HT1080 (cell line): ENCODE measurements at regions not wholly inside any gene's neighbourhood (a gene's known extent, or its start where the extent isn't known, plus 50 kb on each side); places are given as distances from the start of the nearest gene placed in this dataset.
"Not testable (repeated sequence)": the region's sequence is repeated elsewhere in the genome, so short reads cannot be mapped to it uniquely, and the experiment has no call there.

ENCODE experiments used
- DNase-seq: peaks from one replicate; pipeline ENCODE4 v3.0.0-alpha.2; 2015; ENCODE audit warnings: low read depth

GRCh38 chr4:189234948-189235347 lies 705.7 kb upstream of the FRG1 start:
- not testable (repeated sequence) for DNase-seq

- no peak for DNase-seq
Measured at GRCh38 chr4:189235599-189235998, 705.1 kb upstream of the FRG1 start.

DNA sequence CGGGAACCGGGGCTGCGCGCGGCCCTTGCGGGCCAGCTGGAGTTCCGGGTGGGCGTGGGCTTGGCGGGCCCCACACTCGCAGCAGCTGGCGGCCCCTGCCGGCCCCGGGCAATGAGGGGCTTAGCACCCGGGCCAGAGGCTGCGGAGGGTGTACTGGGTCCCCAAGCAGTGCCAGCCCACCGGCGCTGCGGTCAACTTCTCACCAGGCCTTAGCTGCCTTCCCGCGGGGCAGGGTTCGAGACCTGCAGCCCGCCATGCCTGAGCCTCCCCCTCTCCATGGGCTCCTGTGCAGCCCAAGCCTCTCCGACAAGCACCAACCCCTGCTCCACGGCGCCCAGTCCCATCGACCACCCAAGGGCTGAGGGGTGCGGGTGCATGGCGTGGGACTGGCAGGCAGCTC lies 704.4 kb upstream of the FRG1 start:
- DNase-seq = not testable (repeated sequence)

DNA sequence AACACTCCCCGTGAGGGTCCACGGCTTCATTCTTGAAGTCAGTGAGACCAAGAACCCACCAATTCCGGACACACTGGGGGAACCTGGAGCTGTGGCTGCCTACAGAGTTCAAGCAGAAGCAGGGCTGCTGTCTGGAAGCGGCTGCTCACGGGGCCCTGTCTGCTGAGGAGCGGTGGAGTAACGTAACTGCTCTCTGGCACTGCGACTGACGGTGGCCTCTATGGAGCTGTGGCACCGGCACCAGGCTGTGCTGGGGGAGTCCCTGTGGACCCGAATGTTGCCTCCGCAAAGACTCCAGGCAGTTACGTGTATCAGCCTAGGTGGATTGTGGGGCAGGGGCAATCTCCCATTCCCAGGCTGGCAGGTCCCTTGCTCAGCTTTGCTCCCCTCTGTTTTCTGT lies 703.3 kb upstream of the FRG1 start:
- peak; percentile 2 for DNase-seq

DNA sequence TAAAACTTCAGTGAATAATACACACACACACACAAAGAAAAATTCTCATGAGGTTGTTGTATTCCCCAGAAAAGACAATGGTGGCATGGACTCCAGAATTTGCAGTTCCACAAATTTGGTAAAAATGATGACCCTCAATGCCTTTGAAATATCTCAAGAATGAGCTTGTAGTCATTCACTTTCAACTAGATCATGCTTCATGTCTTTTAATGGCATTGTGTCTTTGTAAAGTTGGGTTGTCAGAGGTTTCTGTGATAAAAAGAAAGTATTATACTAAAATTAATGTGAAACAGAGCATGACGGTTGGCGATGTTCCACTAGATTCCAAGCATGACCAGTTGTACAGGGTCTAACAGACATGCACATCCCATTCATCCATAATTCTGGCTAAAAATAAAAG lies 685.0 kb upstream of the FRG1 start:
- DNase-seq = no peak

DNA sequence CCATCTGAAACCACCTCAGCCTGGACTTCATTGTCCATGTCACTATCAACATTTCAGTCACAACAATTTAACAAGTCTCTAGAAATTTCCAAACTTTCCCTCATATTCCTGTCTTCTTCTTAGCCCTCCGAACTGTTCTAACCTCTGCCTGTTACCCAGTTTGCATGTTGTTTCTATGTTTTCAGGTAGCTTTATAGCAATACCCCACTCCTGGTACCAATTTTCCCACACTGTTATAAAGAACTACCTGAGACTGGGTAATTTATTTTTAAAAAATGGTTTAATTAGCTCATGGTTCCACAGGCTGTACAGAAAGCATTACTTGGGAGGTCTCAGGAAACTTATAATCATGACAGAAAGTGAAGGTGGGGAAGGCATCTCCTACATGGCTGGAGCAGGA lies 679.2 kb upstream of the FRG1 start:
- DNase-seq = no peak

DNA sequence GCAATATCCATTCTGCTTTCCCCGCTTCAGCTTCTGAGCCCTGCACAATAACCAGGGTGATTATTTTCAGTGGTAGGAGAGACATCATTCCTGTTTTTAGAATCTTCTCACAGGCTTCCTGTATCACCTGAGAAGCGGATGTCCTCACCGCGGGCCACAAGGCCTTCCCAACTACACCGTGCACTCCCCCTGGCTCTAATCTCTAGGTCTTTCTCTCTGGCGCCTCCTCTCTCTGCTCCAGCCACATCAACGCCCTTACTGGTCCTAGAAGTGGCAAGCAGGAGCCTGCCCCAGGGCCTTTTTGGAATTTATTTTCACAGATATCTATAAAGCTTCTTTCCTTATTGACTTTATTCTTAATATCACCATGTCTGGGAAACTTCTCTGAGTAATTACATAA lies 675.2 kb upstream of the FRG1 start:
- no peak for DNase-seq

DNA sequence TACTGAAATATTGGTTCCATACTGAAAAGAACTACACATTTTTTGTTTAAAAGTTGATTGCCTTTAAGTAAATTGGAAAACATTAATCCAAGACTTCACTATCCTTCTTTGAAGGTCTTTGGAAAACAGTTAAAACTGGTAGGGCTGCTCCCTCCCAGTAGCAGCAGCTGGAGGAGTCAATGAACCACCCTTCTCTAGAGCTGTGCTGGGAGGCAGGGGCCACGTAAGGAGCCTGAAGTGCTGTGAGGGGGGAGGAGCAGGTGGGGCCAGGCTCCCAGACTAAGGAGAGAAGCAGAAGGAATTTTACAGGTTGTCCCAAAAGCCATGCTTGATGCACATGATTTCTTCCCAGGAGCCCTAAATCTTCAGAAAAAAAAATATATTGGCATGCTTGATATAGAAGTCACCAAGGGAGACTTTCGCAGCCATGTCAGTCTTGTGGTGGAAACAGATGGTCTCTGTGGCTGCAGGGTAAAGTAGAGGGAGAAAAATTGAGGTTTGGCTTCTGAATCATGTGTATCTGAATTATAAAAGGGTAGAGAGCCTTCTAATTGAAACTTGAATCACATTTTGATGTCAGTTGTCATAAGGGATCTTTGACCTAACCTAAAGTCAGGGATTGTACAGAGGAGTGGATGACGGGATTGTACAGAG lies 673.2 kb upstream of the FRG1 start:
- no peak for DNase-seq

DNA sequence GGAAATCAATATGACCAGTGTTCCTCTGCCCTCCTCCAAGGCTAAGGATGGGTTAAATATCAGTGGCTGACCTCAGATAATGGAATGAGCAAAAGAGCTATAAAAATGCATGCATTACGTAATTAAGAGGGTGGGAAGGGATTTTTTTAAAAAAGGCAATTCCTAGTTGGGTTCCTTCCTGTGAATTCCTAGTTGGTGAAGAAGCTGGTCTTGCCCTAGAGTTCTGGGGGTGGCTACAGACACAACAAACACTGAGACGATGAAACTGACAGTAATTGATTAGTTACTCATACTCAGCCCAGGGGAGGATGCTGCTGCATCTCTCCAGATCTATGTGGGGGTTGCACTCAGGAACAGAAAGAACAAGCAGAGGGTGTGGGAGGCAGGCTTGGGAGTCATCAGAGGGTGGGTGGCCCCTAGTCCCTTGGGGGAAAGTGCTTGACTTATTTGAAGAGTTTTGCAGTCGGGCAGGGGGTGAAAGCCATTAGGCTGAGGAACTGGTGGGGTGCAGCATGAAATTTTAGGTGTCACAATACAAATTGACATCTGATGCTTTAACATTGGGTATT lies 662.0 kb upstream of the FRG1 start:
- no peak for DNase-seq

- DNase-seq = no peak
Measured at GRCh38 chr4:189279188-189279587, 661.5 kb upstream of the FRG1 start.

DNA sequence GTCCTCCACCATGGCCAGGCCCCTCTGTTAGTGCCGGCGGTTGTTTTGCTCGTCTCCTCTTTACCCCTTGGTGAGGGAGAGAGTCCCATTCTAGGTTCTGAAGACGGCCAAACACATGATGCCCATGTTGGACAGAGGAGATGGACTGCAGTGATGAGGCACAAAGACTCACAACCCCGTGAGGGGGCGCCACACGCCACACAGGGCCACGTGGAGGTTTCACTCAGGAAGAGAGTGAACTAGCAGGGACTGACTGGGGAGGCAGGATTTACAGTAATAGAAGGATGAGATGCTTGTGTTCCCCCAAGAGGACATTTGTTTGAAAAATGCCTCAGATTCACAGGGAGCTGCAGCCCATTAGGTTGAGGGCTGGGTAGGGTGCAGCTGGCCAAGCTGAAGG lies 655.3 kb upstream of the FRG1 start:
- DNase-seq = no peak

- DNase-seq = no peak
Measured at GRCh38 chr4:189291939-189292338, 648.7 kb upstream of the FRG1 start.

DNA sequence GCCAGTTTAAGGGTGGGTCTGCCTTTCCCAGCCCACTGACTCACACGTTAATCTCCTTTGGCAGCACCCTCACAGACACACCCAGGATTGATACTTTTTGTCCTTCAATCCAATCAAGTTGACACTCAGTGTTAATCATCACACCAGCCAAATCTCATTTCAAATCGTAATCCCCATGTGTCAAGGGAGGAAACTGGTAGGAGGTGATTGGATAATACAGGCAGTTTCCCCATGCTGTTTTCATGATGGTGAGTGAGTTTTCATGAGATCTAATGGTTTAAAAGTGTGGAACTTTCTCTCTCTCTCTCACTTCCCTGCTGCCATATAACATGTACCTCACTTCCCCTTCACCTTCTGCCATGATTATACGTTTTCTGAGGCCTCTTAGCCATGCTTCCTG lies 647.2 kb upstream of the FRG1 start:
- no peak for DNase-seq

- no peak for DNase-seq
Measured at GRCh38 chr4:189294574-189294973, 646.1 kb upstream of the FRG1 start.

DNA sequence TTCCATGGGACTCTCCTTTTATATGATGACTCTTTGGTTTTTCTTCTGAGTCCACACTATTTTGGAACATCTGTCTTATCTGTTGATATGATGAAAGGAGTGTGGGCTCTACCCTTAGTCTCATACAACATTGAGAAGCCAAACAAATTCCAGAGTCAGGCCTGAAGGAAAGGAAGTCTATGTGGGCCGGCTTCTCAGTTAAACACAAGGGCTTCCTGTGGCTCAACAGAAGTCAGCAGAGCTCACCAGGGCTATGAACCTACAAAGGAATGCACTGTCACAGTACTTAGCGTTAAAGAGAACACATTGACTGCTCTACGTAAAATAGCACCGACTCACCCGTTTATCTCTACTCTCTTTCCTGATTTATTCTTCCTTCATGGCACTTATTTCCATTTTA lies 641.0 kb upstream of the FRG1 start:
- DNase-seq = no peak

DNA sequence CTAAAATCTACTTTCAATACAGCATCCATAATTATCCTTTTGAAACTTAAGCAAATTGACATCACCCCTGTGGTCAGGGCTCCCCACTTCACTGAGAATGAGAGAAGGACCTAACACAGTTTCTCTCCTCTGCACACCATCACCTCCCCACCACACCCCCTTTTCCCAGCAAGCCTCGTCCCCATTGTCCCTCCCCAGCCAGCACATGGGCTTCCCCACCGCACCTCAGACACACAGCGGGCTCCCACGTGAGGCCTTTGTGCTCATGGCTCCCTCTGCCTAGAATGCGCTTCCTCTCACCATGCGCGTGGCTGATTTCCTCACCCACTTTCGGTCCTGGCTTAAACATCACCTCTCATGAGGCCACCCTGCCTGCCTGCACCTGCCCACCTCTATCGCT lies 639.0 kb upstream of the FRG1 start:
- no peak for DNase-seq

GRCh38 chr4:189302719-189303118 lies 638.0 kb upstream of the FRG1 start:
- no peak for DNase-seq

DNA sequence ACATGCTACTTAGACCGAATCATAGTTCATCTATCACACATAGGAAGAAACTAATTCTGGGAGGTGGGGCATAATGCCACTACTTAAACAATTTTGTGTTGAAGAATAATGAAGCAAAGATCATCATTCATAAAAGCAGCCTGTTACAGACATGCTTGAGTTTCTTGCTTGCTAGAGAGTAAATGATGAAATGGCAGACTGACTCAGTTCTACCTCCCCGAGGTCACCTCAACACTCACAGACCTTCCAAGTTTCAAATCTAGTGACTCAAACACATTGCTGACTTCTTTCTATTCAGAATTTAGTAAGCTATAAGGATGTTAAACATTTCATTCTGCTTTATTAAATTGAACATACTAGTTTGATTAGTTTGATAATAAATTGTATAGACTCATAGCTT lies 636.5 kb upstream of the FRG1 start:
- no peak for DNase-seq

DNA sequence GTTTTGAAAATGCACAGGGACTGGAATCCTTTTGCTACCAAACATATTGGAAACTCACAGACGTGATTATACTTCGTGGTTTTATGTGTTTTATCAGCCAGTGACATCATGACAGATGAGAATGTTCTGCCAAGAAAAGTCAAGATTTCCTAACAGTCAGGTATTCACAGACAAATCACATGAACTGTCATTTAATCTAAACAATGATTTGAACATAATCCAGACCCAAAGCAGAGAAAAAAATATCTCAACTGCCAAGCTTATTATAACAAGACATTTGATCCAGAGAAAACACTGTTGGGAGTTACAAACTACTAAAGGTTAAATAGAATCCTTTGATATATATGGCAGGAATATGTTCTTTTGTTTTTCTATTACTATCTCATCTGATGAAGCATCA lies 635.9 kb upstream of the FRG1 start:
- no peak for DNase-seq

GRCh38 chr4:189305500-189305899 lies 635.2 kb upstream of the FRG1 start:
- no peak for DNase-seq

DNA sequence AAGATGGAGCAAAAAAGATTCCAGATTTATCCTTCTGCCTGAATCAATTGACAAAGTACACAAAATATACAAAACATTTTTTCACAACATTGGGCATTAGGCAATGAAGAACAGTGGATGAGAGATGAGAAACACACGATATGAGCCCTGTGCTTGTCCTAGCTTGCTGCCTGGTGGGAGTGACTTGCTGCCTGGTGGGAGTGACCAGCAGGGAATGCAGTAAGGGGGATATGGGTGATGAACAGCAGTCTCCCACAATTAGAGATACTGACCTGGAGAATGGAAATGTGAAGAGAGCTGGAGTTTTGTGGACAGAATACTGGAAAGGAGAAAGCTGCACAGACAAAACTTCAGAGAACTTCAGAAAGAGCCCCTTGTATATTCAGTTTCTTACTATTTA lies 629.4 kb upstream of the FRG1 start:
- no peak for DNase-seq

GRCh38 chr4:189313064-189313463 lies 627.6 kb upstream of the FRG1 start:
- no peak for DNase-seq

GRCh38 chr4:189313861-189314513 lies 626.7 kb upstream of the FRG1 start:
- DNase-seq = no peak
